ENCODE measurements at regions not wholly inside any gene's neighbourhood (a gene's known extent, or its start where the extent isn't known, plus 50 kb on each side); places are given as distances from the start of the nearest gene placed in this dataset.
"Not testable (repeated sequence)": the region's sequence is repeated elsewhere in the genome, so short reads cannot be mapped to it uniquely, and the experiment has no call there.

DNA sequence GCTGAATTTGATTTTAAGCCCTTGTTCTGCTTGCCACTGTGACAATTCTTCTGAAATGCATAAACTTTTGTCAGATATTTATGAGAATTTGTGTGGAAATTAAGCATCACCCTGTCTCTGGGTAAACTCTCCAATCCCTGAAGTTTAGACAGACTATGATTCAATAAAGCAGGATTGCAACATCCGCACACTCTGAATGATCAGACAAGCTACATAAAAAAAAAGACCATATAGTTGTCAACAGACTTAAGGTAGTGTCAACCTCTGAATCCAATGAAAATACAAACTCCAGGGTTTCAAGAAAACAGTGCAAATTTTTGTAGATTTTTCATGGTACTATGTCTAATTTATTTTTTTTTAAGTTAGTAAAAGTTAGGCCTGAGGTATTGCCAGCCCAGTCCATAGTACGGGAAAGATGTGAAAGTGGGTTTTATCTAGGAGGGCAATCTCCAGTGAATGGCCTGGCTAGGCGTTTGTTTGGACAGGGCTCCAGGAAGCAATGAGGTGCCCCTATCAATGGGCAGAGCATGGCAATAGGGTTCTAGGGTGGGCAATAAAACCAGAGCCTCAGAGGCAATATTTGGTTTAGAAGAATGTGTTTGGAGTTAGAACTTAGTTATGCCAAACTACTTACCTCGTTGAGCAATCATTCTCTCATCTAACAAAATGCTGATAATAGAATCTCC, 762.6 kb upstream of the SEMA6A start:
- no peak for DNase-seq

DNA sequence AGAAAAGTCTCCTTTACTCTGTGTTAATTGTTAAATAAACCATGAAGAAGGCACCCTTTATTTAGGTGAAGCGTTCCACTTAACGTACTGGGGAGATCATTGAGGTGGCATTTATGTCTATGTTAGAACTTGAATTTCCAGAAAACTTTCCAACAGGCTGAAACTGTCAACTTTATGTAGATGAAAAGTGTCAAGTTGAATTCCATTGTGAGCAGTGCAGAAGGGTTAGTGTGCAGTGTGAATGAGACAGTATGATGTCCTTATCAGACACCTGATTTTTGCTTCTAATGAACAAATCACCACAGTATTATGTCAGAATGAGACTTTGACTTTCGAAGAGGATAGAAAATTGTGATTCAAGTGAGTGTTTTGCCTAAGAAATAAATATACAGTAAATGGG, 761.6 kb upstream of the SEMA6A start:
- no peak for DNase-seq

DNA sequence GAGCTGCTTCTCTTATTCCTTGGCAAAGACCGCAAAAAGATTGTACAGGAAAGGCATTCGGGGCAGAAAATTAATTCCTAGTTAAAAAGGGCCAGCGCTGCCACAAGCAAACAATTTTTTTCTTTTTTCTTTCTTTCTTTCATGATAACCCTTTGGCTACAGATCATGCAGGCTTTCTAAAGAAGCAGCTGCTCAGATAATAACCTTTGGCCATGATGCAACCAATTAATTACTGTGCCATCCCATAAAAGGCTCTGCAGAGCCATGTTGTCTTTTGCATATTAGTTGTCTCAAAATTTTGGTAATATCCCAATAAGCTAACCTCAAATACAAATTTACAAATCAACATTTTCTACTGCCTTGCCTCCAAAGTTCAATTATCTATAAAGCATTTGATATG, 758.4 kb upstream of the SEMA6A start:
- DNase-seq: no peak

DNA sequence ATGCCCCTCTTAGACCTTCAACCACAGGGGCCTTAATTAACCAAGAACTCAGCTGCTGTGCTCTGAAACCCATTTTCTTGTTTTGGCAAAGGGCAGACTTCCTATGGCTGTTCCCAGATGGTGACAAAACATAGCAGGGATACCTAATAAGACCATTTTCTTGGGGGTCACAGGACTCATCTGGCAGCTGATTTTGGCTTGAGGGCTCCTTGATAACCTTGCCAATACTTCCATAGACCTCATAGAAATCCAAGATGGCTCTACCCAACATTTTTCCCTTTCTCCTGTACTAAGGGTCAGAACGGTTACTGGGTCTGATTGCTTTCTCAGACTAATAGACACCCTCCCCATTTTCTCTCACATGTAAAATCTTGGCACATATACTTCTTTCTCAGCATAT, 757.7 kb upstream of the SEMA6A start:
- DNase-seq: no peak

GRCh38 chr5:117327511-117327910, 752.9 kb upstream of the SEMA6A start:
- no peak for DNase-seq

GRCh38 chr5:117326997-117327396, 752.4 kb upstream of the SEMA6A start:
- no peak for DNase-seq

GRCh38 chr5:117318528-117318927, 743.9 kb upstream of the SEMA6A start:
- DNase-seq: no peak

- no peak for DNase-seq
Observed at GRCh38 chr5:117315170-117315569, 740.5 kb upstream of the SEMA6A start.

DNA sequence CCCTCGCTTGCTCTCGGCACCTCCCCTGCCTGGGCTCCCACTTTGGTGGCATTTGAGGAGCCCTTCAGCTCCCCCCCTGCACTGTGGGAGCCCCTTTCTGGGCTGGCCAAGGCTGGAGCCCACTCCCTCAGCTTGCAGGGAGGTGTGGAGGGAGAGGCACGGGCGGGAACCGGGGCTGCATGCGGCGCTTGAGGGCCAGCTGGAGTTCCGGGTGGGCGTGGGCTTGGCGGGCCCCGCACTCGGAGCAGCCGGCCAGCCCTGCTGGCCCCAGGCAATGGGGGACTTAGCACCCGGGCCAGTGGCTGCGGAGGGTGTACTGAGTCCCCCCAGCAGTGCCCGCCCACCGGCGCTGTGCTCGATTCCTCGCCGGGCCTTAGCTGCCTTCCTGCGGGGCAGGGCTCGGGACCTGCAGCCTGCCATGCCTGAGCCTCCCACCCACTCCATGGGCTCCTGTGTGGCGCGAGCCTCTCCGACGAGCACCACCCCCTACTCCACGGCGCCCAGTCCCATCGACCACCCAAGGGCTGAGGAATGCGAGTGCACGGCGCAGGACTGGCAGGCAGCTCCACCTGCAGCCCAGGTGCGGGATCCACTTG, 730.0 kb upstream of the SEMA6A start:
- not testable (repeated sequence) for DNase-seq

DNA sequence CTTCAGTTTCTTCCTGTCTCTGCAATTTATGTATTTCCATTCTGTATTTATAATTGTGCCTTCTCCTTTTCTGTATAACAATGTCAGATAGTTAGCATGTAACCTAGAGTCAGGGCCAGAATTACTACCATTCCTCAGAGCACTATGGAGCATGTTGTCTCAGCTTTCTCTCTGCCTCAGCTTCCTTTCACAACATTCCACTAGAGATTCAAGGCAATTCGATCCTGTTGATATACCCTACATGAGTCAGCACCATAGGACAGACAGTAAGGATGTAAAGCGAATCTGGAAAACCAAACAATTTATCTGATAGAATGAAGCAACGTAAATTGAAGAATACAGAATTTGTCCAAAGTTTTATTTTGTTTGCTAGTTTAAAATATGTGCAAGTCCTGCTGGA, 728.3 kb upstream of the SEMA6A start:
- no peak for DNase-seq

GRCh38 chr5:117302473-117302872, 727.9 kb upstream of the SEMA6A start:
- no peak for DNase-seq

DNA sequence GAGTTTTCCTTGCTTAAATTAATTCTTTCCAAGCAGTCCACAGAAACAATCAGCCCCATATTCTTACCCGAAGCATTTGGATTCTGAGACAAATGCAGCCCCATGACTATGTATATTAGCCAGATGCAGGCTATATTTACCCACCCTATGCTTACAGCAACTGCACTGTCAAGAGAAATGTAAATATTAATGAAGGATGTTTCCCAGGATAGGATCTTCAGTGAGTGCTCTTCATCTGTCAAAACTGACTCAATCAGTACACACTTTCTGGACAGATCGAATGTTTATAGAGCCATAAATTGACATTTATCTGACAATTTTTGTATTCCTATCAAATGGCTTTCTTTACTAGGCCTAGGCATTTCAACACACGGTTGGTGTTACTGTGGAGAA, 725.3 kb upstream of the SEMA6A start:
- no peak for DNase-seq

DNA sequence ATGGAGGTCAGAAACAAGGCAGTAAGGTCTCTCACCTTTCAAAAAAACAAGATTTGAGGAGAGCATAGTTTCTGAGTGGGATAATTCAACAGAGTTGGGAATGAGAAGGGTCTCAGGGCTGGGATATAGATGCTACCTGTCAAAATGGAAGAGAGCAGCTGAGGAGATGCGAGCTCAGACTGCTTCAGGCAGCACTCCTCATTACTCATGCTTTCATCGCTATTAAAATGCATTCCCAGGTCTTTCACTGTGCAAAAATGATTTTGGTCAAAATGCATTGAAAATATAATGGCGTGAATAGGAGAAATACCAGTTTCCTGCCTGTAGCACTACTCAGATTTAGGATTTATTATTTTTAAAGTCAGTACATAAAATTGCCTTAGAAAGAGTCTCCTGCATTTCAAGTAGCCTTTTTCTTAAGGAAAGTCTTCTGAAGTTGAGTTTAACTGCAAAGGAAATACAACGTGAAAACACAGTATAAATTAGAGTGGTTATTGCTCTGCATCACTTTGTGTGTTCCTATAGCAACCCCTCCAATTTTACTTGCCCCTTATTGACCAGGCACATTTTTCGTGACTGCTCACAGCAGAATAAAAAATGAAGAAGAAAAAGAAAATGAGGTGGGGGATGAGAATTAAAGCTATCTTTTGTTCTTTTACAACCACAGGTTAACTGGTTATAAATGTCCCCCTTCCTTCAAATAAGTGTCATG, 724.8 kb upstream of the SEMA6A start:
- no peak for DNase-seq

DNA sequence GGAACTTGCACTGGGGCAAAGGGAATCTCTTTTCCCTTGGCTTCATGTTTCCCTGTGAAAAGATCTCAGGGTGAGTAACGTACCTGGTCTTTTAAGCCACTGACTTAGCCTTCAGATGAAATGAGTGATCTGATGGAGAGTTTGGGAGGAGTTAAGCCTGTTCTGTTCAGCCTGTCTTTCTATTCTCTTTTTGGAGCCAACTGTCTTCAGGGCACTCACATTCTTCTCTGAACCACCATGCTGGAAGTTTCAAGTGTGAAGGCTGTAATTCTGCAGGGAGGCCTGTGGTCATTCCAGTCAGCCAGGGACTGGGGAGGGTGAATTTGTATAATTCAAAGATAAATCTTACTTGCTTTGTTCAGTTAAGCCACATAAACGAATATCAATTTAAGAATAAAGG, 722.2 kb upstream of the SEMA6A start:
- DNase-seq: no peak

DNA sequence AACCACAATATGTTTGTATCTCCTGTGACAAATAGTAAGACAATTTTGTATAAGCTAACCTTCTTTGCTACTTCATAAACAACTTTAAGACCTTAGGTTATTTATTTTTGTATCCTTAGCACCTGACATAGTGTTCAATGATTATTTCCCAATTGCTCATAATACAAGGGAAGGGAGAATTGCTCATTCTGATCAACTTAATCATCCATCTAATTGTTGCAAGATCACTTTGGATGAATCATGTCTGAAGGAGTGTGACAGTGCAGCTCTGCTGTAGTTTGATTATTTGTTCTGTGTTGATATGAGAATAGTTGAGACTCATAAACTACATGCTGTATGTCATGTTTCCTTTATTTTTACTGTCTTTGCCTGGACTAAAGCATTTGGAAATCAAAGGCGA, 721.3 kb upstream of the SEMA6A start:
- no peak for DNase-seq

DNA sequence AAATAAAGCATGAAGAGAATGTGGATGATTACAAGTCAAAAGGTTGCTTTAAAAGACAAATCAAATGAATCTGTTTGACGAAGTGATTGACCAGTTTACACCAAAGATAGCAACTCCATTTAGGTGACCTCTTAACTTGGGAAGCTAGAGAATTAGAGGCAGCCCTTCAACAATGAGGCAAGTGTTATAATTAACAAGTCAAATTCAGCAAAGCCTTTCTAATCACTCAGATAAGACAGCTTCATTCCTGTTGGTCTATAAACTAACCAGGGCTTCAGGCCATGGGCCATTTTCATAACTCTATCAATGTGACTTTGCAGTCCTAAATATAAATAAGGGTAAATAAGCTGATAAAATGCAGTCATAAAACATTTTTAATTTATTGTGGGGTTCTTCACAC, 712.2 kb upstream of the SEMA6A start:
- DNase-seq: no peak

DNA sequence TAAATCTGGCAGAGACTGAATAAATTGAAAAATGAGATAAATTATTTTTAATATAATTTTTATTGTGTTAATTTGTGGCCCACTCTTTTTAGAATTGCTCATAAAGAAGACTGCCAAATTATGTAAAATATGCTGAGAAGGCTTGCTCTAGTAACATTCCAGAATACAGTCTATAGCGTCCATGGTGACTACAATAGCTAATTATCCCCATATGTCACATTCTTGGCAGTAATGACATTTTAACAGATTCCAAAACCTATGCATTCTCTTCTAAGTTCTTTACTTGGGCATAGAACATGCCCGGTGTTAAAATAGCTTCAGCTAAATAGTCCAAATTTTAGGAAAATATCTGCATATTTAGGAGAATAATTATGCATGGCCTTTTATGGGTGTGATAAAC, 697.0 kb upstream of the SEMA6A start:
- DNase-seq: no peak

- DNase-seq: no peak
Observed at GRCh38 chr5:117266280-117266679, 691.7 kb upstream of the SEMA6A start.

DNA sequence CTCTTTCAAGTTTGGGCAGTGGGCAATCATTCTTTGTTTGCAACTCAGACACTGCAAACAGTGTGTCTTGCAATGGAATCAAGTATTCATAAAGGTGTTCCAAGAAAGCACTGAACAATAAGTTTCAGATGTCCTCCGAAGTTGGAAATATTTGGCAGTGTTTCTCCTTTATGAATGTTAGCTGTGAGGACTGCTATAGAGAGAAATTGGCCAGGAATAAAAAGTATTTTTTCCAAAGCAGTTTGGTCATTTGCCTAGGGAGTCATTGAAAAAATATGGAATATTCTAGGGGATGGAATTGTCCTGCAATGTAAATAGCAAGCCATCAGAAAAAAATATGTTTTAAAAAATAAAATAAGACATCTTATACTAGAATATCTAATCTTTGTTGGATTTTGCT, 688.6 kb upstream of the SEMA6A start:
- no peak for DNase-seq

DNA sequence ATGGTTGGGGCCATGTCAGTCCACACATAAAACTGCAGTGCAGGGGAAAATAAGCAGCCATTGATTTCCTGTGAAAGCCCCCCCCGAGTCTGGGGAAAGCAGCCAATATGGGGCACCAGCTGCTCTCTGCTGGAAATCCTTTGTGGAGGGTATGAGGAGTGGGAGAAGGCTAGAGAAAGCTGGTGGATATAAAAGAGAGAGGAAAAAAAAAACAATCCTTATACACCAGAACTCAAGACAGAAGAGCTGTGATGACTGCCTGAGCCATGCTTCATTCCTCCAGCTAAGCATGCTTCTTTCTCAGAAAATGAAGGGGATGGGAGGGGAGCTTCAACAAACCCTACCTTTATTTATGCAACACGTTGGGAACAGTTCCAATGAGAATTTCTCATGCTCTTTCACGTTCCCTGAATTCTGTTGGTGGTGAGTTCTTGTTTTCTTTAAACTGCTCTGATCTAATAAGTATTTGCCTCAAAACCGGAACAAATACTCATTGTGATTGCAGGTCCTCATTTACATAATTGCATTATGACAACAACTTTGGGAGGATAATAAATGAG, 688.0 kb upstream of the SEMA6A start:
- no peak for DNase-seq

GRCh38 chr5:117261948-117262571, 687.4 kb upstream of the SEMA6A start:
- no peak for DNase-seq

DNA sequence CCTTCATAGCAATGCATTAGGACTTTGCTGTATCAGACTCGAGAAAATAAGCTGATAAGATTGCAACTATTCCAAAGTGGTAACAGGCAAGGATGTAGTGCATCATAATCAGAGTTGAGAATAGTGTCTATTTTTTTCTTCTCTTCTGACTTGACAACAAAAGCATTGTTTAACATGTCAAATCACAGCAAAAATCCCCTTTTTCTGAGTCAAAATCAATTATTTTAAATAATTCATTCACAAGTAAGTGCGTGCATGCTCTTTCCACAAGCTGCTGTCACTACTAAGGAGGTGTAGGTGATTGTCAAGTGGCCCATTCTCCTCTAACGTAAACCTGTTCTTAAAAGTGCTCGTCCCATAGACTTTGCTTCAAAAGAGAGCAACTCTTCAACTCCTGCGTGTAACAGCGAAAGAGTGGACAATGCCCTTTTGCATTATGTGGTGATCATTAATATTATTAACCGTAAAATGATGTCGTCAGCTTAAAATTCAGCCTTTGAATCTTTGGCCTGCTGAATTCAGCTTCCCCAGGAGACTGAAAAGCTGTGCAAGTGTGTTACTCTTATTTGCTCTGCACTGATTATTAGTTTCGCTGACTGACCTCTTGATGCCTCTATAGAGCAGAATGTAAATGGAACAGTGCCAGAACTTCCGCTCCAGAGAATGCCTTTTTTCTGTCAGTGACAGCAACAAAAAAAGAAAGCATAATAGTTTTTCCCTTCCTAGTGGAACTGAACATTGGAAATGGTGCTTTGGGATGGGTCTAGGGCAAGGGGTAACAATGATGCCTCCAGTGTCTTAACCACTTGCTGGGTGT, 680.8 kb upstream of the SEMA6A start:
- DNase-seq: no peak

DNA sequence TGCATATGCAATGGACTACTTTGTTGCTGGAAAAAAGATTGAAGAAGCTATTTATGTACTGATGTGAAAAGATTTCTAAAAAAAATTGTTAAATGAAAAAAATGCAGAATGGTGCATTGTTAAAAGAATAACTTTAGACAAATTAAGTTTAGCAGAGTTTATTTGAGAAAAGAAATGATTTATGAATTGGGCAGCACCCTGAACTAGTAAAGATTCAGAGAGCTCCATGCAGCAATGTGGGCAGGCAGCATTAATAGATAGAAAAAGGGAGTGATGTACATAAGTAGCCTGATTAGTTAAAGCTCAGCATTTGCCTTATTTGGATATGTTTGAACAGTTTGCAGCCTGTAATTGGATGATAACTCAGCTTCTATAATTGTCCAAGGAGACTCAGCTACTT, 677.9 kb upstream of the SEMA6A start:
- DNase-seq: no peak
